ENCODE measurements at regions not wholly inside any gene's neighbourhood (a gene's known extent, or its start where the extent isn't known, plus 50 kb on each side); places are given as distances from the start of the nearest gene placed in this dataset.

DNA sequence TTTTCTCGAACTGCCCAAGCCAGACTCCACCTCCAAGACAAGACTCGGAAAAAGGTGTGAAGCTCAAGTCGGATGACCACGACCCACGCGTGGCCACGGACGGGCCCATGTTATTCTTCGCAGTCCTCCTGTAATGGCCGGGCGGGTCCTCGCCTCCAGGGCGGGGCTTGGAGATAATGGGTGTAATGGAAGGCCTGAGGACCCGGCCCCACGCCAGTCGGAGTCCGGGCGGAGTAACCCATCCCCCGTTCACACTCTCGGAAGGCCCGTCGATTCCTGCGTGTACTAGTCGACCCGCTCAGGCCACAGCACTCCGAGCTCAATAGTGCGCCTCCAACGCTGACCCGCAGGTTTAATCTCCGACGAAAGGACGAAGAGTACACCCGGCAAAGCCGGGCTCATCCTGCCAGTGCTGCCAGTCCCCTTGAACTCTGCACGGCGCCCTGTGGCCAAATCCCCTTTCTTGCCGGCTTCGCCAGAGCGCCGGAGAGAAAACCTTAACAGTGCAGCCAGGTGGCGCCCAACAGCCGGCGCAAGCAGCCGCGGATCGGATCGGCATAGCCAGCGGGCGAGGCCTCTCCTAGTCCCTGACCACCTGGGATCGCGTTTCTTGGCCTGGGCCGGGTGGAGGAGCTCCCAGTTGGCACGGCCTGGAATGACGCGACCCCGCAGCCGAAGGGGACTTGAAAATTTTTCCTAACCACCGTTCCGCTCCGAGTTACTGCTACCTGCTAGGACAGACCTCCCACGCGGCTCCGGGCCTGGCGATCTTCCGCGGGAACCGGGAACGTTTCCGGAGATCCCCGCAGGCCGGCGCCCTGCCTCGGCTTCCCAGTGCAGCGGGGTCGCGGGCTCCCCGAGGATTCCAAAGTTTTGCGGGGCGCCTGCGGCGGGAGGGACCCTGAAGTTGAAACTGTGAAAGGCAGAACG lies 762.0 kb downstream of the KCNJ18 start:
- TF ChIP-seq, protein P1, sequence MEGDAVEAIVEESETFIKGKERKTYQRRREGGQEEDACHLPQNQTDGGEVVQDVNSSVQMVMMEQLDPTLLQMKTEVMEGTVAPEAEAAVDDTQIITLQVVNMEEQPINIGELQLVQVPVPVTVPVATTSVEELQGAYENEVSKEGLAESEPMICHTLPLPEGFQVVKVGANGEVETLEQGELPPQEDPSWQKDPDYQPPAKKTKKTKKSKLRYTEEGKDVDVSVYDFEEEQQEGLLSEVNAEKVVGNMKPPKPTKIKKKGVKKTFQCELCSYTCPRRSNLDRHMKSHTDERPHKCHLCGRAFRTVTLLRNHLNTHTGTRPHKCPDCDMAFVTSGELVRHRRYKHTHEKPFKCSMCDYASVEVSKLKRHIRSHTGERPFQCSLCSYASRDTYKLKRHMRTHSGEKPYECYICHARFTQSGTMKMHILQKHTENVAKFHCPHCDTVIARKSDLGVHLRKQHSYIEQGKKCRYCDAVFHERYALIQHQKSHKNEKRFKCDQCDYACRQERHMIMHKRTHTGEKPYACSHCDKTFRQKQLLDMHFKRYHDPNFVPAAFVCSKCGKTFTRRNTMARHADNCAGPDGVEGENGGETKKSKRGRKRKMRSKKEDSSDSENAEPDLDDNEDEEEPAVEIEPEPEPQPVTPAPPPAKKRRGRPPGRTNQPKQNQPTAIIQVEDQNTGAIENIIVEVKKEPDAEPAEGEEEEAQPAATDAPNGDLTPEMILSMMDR (IDR thresholded peaks at IDR 0.05): peak; percentile 87
- TF ChIP-seq ZFX (IDR thresholded peaks at IDR 0.05; ENCODE audit: borderline replicate concordance): no peak
